ENCODE measurements at regions not wholly inside any gene's neighbourhood (a gene's known extent, or its start where the extent isn't known, plus 50 kb on each side); places are given as distances from the start of the nearest gene placed in this dataset.
A peak's percentile ranks its signal among the peaks of the same experiment; 100 is the strongest.

DNA sequence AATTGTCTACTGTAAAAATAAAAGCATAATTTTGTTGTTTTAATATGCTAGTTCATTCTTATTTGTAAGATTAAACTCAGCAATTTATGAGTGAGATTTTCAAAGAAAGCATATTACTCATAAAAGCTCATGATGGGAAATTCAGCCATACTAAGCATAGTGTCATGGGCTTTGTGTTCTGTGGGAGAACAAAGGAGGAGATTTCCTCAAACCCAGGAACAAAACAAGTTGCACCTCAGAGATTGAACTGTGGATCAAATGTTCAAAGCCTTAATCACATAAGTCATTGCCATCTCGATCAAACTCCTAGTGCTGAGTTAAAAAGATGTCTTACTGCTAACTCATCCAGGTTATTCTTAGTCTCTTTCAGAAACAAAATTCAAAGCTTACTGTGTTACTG lies 85.6 kb upstream of the PDZRN3 start:
- ATAC-seq: peak in 1 of 4 donors; percentile 48
- H3K9me3 ChIP-seq: no peaks in the 10 kb centered on the region
- no peaks in the 10 kb centered on the region for H3K36me3 ChIP-seq (ENCODE audit: insufficient read depth in 1 of 2, low read depth in 1 of 2)
- peaks cover 9% of the 10 kb centered on the region for H3K4me1 ChIP-seq
- WGBS, 3 donors: 52 to 81% (median 70%) methylated on average over 1 of the region's 1 CpG
- TF ChIP-seq, protein P1, sequence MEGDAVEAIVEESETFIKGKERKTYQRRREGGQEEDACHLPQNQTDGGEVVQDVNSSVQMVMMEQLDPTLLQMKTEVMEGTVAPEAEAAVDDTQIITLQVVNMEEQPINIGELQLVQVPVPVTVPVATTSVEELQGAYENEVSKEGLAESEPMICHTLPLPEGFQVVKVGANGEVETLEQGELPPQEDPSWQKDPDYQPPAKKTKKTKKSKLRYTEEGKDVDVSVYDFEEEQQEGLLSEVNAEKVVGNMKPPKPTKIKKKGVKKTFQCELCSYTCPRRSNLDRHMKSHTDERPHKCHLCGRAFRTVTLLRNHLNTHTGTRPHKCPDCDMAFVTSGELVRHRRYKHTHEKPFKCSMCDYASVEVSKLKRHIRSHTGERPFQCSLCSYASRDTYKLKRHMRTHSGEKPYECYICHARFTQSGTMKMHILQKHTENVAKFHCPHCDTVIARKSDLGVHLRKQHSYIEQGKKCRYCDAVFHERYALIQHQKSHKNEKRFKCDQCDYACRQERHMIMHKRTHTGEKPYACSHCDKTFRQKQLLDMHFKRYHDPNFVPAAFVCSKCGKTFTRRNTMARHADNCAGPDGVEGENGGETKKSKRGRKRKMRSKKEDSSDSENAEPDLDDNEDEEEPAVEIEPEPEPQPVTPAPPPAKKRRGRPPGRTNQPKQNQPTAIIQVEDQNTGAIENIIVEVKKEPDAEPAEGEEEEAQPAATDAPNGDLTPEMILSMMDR (IDR thresholded peaks at IDR 0.05): no peak
- H3K4me3 ChIP-seq: no peak overlapping the region
- no peak overlapping the region for H3K27ac ChIP-seq
- intact Hi-C loops (cut with DNase I): no loop called here
- H3K27me3 ChIP-seq (ENCODE audit: insufficient read depth in 3 of 3, low read length in 2 of 3): no peaks in the 10 kb centered on the region
- DNase-seq: no peak

DNA sequence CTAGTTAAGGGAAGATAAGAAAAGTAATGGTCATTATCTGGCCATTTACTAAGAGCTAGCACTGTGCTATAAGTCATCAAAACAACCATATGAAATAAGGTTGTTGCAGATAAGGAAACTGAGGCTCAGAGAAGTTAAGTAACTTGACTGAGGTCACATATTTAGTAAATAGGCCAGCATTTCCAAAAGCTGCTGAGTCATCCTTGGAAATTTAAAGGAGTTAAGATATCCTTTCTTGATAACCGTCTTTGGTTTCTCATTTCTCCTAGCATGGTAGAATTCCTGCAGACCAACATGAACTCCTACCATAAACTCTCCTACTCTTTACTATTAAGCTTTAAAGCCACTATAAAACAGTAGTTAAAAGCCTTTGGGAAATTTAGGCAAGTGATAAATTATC lies 85.0 kb upstream of the PDZRN3 start:
- Histone ChIP-seq H3K27me3 (ENCODE audit: insufficient read depth in 3 of 3, low read length in 2 of 3) (no peaks in the 10 kb centered on the region), H3K36me3 (ENCODE audit: insufficient read depth in 1 of 2, low read depth in 1 of 2) (no peaks in the 10 kb centered on the region), H3K27ac (no peak overlapping the region), H3K4me3 (no peak overlapping the region), H3K9me3 (no peaks in the 10 kb centered on the region), H3K4me1 (peaks cover 9% of the 10 kb centered on the region)
- TF ChIP-seq, protein P1 (IDR thresholded peaks at IDR 0.05): no peak
- no peak for ATAC-seq
- intact Hi-C loops (cut with DNase I): no loop called here
- no peak for DNase-seq
- WGBS, 3 donors: 83 to 94% (median 89%) methylated on average over 1 of the region's 1 CpG

DNA sequence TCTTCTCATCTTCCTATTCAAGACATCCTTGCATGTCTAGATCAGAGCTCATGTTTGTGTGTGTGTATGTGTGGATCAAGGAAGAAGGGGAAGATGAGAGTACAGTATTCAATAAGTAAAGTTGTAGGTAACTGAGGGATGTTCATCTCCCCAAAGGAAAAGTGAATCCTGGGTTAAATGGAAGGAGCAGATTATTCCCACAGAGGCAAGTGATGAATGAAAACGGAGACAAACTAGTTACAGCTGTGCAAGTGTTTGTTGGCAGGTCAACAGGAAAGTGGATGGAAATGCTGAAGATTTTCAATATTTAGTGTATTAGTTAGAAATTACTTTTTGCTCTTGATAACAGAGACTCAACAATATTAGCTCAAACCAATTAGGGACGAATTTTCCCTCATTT lies 84.2 kb upstream of the PDZRN3 start:
- Histone ChIP-seq H3K4me3 (no peak overlapping the region), H3K9me3 (no peaks in the 10 kb centered on the region), H3K27me3 (ENCODE audit: insufficient read depth in 3 of 3, low read length in 2 of 3) (no peaks in the 10 kb centered on the region), H3K4me1 (peaks cover 9% of the 10 kb centered on the region), H3K36me3 (ENCODE audit: insufficient read depth in 1 of 2, low read depth in 1 of 2) (no peaks in the 10 kb centered on the region), H3K27ac (no peak overlapping the region)
- intact Hi-C loops (cut with DNase I): no loop called here
- no peak for ATAC-seq
- DNase-seq: no peak
- 58 to 63% (median 61%) methylated on average over 2 of the region's 2 CpGs for WGBS, 3 donors
- TF ChIP-seq, protein P1 (IDR thresholded peaks at IDR 0.05): no peak

DNA sequence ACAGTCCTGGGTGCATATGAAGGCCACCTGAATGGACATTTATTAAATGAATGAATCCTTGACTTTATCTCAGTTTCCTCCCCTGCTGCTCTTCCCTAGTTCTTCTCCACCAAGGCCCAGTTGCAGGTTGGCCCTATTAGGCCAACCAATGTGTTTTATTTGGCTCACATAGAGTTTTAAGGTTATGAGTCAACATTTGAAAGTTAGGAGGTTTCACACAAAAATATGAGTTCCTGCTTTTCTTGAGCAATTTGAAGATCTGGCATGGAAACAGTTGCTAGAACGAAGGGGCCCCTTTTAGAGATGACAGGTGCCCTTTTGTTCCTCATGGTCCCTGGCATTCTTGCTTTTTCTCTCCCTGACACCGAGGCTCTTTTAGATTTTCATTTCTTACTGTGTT lies 83.0 kb upstream of the PDZRN3 start:
- ATAC-seq: no peak
- 63 to 75% (median 72%) methylated on average over 2 of the region's 2 CpGs for WGBS, 3 donors
- Histone ChIP-seq H3K4me1 (peaks cover 9% of the 10 kb centered on the region), H3K4me3 (no peak overlapping the region), H3K27me3 (ENCODE audit: insufficient read depth in 3 of 3, low read length in 2 of 3) (no peaks in the 10 kb centered on the region), H3K27ac (no peak overlapping the region), H3K9me3 (no peaks in the 10 kb centered on the region), H3K36me3 (ENCODE audit: insufficient read depth in 1 of 2, low read depth in 1 of 2) (no peaks in the 10 kb centered on the region)
- intact Hi-C loops (cut with DNase I): no loop called here
- TF ChIP-seq, protein P1 (IDR thresholded peaks at IDR 0.05): no peak
- no peak for DNase-seq

DNA sequence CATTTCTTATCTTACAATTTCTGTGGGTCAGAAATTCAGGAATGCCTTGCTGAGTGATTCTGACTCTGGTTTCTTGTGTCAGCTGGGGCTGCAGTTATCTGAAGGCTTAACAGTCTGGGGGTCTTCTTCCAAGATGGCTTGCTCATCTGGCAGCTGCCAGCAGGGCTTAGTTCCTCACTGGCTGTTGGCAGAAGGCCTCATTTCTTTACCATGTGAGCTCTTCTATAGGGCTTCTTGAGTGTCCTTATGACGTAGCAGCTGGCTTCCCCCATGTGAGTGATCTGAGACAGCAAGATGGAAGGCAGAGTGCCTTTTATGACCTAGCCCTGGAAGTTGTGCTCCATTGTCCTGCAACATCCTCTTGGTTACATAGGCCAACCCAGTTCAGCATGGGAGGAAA lies 82.0 kb upstream of the PDZRN3 start:
- ATAC-seq (no peak), DNase-seq (no peak)
- Histone ChIP-seq H3K27ac (no peak overlapping the region), H3K4me1 (peaks cover 9% of the 10 kb centered on the region), H3K27me3 (ENCODE audit: insufficient read depth in 3 of 3, low read length in 2 of 3) (no peaks in the 10 kb centered on the region), H3K36me3 (ENCODE audit: insufficient read depth in 1 of 2, low read depth in 1 of 2) (no peaks in the 10 kb centered on the region), H3K4me3 (no peak overlapping the region), H3K9me3 (no peaks in the 10 kb centered on the region)
- WGBS, 3 donors: 82 to 94% (median 85%) methylated on average over 1 of the region's 1 CpG
- TF ChIP-seq, protein P1 (IDR thresholded peaks at IDR 0.05): no peak
- intact Hi-C loops (cut with DNase I): no loop called here

All from psoas muscle (tissue), 7 donors.